Activated T-cell treated with anti-CD3 and anti-CD28 coated beads, Interleukin-2, amount 50 U/mL, for 1 hour (primary cell): ENCODE measurements at regions not wholly inside any gene's neighbourhood (a gene's known extent, or its start where the extent isn't known, plus 50 kb on each side); places are given as distances from the start of the nearest gene placed in this dataset.
"Not testable (repeated sequence)": the region's sequence is repeated elsewhere in the genome, so short reads cannot be mapped to it uniquely, and the experiment has no call there.

ENCODE experiments used
- DNase-seq: peaks from one replicate; pipeline ENCODE4 v3.0.0-alpha.2; 2020

DNA sequence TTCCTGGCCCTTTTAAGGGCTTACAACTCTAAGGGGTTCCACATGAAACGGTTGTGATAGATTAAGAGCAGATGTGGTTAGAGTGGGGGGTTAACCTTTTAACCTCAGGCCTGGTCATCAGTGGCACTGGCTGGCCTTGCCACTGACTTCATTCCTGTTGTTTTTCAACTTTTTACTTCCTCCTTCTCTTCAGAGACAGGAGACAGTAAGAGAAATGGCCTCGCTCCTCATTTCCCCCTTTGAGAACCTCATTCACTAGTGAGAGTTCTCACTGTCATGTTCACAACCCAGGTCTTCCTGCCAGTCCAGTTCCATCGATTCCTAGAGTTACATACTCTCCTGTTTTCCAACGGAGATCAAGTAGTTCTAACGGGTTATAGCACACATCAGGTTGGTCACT is 101.6 kb upstream of the SLC1A4 start:
- no peak for DNase-seq

DNA sequence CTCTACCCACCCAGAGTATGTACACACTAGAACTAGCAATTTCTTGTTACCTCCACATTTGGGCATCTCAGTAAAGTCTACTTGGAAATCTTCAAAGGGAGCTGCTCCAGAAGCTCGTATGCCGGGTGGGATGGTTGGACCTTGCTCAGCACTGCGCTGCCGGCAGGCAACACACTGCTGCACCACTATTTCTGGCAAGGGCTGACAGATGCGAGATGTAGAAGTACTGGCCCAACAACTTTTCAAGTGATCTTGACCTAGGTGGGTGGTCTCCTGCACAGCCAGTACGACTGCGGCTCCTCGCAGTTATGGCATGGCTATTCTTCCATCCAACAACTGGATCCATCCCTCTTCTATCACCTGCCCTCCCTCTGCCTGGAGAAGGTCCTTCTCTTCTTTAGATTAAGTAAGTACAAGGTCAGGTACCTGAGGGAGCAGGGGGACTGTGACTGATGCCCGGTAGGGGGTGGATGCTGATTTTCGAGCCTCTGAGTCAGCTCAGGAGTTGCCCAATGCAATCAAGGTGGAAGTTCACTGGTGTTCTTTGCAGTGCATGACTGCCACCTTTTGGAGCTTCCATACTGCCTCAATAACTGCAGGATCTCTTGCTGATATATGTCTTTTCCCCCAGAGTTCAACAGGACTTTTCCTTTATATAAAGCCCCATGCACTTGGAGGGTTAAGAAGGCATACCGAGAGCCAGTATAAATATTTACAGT is 100.4 kb upstream of the SLC1A4 start:
- DNase-seq, result no peak

DNA sequence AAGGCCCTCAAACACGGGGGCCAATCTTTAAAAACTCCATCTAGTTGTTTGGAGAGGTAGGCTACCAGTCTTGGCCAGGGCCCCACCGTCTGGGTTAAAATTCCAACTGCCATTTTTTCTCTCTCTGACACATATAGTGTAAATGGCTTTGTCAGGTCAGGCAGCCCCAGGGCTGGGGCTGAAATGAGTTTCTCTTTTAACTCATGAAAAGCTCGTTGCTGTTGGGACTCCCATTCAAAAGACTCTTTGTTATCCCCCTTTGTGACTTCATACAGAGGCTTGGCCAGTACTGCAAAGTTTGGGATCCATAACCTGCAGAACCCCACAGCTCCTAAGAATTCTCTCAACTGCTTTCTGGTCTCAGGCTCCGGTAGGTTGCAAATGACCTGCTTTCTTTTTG is 99.4 kb upstream of the SLC1A4 start:
- no peak for DNase-seq

DNA sequence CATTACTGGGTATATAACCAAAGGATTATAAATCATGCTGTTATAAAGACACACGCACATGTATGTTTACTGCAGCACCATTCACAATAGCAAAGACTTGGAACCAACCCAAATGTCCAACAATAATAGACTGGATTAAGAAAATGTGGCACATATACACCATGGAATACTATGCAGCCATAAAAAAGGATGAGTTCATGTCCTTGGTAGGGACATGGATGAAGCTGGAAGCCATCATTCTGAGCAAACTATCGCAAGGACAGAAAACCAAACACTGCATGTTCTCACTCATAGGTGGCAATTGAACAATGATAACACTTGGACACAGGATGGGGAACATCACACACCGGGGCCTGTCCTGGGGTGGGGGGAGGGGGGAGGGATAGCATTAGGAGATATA is 92.6 kb upstream of the SLC1A4 start:
- not testable (repeated sequence) for DNase-seq

DNA sequence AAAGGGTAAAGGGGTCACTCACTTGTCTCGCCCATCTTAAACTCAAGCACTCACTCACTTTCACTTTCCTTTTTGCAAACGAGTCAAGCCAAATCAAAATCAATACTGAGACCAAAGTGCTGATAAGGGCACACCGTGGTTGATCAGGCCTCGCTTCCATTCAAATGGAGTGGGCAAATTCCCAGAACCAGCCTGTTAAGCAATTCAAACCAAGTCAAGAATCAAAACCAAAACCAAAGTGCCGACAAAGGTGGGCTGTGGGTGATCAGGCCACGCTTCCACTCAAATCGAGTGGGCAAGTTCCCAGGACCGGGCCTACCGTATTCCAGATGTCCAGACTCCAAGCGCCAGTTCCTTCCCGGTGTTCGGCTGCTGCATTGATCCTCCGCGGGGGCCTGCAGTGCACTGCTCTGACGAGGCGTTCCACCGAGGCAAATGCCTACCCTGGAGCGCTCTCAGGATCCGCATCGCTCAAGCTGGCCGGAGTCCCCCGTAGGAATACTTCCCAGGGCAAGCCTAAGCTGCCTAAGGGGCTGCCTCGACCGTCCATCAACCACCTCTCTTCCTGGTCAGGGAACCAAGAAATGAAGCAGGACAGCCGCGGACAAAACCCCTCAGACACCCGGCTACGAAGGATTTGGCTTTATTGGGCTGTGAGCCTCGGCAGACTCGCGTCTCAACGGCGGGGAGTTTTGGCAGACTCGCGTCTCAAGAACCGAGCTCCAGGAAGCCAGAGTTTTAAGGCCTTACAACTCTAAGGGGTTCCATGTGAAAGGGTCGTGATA is 89.9 kb upstream of the SLC1A4 start:
- DNase-seq, result no peak

DNA sequence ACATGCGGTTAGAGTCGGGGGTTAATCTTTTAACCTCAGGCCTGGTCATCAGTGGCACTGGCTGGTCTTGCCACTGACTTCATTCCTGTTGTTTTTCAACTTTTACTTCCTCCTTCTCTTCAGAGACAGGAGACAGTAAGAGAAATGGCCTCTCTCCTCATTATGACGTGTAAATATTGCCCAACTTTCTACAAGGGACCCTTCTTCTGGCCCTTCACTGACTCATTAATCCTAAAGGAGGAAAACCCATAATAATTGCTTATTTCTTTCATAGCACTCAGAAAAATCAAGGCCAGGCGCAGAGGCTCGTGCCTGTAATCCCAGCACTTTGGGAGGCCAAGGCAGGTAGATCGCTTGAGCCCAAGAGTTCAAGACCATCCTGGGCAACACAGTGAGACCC is 89.3 kb upstream of the SLC1A4 start:
- DNase-seq, result not testable (repeated sequence)

DNA sequence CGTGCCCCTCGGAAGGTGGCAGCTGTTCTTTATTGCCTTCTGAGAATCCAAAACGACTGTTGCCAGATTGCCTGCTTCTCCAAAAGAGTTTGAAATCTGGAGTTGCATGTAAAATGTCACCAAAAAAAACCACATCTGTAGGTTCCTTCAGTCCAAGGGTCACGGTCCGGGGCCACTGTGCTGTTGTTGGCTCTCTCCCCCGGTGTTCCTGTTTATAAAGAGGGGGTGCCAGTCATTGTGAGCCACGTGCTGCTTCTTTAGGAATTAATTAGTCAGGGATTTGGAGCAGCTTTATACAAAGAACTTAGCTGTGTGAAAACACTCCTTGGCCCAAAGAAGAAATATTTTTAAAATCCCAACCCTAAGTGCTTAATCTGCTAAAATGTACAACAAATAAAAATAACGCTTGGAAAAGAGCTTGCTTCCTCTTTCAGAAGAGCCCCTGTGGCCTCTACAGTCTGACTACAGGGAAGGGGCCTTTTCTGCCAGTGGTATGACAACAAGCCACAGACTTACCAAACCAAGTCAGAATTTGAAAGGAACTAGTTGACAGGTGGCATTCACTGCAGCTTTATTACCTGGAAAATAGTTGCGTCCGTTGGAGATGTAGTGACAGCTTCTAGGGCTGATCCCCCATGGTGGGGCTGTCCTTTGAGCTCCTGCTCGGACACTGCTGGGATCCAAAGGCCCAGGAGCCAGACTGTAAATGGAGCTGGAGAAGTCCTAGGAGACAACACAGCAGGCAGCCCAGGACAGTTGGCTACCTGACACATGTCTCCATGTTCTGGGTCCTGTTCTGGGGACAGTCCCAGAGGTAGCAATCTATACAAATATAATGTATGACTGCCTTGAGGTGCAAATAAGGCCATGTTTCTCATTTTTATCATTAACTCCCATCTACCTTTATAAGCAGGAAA is 84.5 kb upstream of the SLC1A4 start:
- DNase-seq, result no peak

DNA sequence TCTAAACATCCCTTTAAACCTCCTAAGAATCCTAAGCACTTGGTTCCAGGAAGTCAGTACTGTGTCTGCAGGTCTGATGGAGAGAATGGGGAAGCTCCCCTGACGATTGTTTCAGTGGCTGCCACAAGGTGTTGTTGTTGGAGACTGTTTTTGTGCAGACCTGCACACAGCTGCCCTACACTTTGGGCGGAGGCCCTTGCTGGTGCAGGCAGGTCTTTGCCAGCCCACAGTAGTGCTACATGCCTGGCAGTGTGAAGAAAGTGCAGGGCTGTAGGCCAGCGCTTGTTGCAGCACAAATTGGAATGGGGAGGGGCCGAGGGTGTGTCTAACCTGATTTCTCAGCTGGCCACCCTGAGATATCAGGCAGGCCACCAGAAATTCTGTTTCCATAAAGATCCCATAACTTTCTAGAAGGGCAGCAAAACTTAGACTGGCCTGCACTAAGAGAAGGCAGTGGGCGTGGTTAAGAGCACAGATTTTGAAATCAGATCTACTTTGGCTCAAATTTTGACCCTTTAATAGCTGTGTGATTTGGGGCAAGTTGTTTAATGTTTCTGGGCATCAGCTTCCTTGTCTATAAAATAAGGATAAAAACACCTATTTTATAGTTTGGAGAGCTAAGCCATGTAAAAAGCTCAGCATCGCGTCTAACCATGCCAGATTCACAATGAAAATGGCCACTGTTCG is 83.7 kb upstream of the SLC1A4 start:
- no peak for DNase-seq

DNA sequence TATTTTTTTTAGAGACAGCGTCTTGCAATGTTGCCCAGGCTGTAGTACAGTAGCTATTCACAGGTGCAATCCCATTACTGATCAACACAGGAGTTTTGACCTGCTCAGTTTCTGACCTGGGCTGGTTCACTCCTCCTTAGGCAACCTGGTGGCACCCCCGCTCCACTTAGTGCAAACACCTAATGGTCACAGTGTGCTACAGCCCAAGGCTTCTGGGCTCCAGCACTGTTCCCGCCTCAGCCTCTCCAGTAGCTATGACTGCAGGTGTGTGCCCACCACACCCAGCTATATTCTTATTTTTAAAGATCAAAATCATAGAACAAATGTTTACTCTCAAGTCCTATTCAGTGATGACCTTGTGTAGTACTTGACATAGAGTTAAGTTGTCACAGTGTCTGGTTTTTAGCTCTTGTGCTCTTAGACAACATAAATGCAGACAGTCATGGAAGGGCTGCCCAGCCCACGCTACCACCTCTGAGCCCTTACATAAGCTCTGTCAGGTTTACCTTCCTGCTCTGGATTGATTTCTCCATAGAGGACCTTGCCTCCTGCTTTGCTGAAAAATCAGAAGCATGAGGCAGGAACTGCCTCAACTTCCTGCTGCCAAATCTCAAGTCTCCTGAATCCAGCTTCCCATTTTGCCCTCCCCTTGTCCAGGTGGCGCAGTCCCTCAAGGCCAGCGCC is 82.2 kb upstream of the SLC1A4 start:
- DNase-seq, result no peak

DNA sequence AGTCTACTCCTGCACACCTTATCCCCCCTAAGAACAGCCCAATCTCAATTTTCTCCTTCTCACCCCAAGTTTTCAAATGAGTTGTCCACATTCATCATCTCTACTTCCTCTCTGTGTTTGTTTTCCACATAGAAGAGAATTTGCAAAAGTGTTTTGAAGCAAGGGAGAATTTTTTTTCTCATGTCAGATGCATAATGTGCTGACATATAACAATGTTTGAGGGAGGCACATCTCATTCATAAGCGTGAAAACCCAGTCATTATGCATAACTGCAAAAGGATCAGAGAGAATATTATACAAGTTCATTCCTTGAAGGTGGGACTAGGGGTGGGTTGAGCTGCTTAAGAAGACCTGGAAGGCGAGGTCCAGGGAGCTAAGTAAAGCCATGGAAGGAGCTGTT is 80.8 kb upstream of the SLC1A4 start:
- no peak for DNase-seq

DNA sequence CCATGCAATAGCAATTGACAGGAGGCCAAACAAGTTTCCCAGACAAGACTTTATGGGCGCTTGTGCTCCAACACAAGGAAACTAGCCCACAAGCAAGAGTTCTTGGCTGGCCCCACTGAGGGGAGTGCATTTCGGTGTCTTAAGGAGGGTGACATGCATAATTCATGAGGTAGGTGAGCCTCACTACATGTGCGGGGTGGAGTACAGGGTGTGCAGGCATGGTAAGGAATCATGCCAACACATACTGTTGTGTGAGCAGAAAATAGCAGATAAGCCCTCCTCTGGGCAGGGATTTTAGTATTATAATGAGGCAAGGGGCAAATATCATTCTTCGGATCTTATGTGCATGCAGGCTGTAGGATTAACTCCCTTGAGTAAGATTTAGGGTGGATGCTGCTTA is 78.7 kb upstream of the SLC1A4 start:
- no peak for DNase-seq

DNA sequence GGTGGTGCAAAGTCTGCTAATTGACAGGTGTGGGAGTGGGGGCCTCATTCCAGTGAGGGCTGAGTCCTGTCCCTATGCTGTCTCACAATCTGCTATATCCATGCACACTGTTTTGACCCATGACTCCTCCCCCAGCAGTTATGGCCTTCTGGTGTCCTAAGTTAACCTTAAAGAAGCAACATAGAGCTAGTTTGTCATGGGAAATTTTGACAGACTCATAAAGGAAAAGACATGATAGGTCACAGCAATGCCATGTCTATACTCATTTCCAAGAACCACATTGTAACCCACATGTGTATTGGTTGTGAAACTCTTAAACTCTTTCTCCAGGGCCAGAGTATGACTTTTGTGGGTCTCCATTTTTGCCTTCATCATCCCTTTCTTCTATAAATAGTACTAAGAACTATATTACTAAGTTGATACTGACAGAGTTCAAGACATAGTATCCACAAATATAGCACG is 78.2 kb upstream of the SLC1A4 start:
- DNase-seq, result no peak

DNA sequence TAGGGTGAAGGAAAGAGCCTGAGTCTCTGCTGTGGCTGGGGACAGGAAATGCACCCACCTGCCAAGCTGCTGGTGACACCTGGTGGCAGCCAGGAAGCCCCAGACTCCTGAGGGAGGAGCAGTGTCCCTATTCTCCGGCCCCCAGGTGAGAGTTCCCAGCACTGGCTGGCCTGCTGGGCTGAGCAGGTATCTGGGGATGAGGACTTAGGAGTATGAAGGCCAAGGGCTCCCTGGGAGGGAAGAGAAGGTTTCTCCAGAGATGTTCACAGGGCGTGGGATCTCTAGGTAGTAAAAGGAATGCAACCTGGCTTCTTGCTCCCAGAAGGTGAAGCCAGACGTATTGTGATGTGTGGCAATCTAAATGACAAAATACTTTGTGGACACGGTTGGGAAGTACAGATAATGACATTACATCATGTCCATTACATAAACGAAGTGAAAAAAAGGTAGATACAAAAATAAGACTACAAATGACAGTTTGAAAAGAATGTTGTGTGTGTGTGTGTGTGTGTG is 75.8 kb upstream of the SLC1A4 start:
- no peak for DNase-seq

DNA sequence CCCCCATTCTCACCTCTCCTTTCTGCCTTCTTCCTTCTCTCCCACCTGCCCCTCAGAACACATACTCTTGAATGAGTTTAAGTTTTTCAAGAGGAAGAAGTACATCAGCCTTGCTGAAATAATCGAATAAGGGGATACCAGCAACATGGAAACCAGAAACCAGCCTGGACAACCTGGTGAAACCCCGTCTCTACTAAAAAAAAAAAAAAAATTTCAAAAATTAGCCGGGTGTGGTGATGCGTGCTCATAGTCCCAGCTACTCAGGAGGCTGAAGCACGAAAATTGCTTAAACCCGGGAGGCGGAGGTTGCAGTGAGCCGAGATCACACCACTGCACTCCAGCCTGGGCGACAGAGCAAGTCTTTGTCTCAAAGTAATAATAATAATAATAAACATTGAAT is 75.0 kb upstream of the SLC1A4 start:
- DNase-seq, result no peak

DNA sequence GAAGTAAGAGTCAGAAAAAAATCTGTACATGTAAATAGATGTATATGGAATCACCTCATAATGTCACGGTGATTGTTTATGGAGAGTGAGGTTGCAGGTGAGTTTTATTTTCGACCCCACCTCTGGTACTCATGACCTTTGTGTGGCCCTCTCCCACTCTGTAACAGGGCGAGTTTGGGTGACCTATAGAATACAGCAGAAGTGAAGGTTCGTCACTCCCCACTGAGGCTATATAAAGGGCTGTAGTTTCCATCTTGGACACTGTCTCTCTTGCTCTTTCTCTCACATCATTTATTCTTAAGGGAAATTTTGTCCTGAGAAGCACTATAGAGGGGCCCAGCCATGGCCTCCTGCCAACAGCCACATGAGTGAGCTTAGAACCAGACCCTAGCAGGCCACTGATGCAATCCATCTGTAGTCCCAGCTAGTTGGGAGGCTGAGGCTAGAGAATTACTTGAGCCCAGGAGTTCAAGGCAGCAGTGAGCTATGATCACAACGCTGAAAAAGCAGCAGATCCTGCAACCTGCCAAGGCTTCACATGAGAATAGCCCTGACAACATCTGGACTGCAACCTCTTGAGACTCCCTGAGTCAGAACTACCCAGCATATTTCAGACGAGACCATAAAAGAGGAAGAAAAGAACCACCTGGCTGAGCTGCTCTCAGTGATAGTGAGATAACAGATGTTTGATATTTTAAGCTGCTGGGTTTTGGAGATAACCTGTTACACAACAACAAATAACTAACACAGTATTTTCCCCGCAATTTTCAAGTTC is 74.3 kb upstream of the SLC1A4 start:
- no peak for DNase-seq

DNA sequence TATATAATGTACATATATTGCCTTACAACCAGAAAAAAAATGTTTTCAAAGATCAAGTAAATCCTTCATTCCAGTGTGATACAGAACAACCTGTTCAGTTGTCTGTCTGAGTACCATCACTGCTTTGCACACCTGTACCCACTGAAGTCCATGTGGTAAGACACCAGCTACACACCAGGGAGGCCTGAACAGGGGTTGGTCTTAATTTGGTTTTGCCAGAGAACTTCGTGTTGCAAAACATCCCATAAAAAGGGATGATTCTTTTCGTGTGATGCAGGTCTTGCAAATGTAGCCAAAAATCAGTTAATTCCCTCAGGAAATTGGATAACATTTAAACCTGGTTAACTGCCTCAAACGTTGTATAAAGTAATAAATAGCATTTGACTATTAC is 73.7 kb upstream of the SLC1A4 start:
- no peak for DNase-seq

DNA sequence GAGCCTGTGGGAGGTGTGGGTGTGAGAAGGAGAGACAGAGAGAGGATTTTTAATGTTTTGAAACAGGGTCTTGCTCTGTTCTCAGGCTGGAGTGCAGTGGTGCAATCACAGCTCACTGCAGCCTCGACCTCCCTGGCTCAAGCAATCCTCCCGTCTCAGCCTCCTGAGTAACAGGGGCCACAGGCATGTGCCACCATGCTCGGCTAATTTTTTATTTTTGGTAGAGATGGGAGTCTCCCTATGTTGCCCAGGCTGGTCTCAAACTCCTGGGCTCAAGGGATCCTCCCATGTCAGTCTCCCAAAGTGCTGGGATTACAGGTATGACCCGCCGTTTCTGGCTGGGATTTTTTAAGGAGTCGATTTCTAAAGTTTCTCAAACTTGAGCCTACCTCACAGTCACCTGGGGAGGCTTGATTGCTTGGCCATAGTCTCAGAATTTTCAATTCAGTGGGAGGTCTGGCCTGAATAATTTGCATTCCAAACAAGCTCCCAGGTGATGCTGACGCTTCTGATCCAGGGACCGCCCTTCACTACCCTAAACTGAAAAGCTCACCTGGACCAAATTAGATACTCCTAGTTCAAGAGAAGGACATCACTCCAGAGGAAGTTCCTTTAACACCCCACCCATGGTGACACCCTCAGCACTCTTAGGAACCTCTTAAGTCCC is 70.8 kb upstream of the SLC1A4 start:
- DNase-seq, result no peak

DNA sequence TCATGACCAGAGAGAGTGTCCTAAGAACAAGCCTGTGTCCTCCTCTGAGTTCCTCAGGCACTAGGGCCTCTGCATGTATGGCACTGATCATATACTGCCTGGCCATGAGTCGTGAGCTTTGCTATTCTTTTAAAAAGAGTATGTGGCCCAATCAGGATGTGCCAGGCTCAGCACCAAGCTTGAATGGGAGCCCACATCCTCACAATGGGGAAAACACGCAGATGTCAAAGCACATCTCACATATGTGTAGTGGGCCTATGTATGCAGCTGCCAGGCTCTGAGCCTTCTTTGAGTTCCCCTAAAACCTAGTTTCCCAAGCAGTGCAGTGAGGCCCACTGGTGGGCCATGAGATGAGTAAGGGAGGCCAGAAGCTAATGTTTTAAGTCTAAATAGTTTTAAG is 69.9 kb upstream of the SLC1A4 start:
- no peak for DNase-seq

DNA sequence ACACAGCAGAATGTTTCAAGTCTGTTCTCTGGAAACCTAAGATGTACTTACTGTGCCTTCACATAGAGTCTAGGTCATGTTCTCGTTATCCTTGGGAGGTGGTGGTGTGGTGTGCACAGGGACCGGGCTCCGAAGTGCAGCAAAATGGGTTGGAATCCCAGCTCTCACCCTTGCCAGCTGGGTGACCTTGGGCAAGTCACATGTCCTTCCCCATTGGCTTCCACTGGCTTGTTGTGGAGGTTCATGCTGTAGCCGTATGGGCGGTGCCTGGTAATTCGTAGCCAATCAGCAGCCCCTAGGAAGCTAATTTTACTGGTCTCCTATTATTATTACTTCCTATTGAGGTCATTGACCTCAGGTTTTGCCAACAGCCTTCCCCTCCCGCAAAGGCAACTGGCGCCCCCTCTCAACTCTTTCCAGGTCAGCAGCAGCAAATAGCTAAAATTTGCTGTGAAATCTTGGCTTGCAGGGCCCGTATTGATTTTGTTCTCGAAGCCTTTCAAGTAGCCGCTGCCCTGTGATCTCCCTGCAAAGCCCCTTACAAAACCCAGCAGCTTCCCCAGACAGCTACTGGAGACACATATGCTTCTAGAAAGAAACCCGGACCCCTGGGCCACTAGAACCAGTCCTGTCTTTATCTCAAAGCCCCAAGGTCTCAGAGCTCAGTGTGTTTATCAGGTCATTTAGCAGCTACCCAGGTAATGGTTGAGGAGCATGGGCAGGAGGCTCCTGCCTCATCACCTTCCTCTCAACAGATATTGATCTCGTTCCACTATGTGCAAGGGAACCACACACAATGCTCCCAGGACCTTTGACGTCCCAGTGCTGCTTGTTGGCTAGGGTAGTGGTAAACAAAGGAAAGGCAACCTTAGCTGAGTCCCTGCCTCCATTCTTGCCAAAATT is 66.5 kb upstream of the SLC1A4 start:
- no peak for DNase-seq

DNA sequence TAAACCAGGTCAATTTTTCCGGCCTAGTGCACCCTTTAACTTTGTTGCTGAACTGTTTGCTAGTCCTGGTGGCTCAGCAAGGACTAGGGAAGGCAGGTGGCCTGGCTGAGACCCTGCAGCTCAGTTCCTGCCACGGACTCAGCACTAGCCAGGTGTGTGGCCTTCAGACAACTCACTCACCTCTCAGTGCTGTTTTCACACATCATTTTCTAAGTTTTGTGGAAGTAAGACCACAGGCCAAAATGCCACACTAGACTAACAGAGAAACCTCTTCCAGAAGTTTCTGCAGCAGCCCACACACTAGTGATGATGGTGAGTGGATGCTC is 65.9 kb upstream of the SLC1A4 start:
- DNase-seq, result no peak
